MCF 10A (cell line): ENCODE measurements at regions not wholly inside any gene's neighbourhood (a gene's known extent, or its start where the extent isn't known, plus 50 kb on each side); places are given as distances from the start of the nearest gene placed in this dataset.

Experiments
- BruUV-seq: library from RNA; stranded (reverse); fragments of 400-500 nt; replicated peaks from 2 replicates; lab custom pipeline; 2021; lab: Mats Ljungman, UMichigan
- CTCF ChIA-PET: fragments of 300-600 bp; sonication (Branson Sonifier 250); formaldehyde crosslinking; extraction: SDS; loops from one replicate; lab custom pipeline; 2021; ENCODE audit warnings: antibody characterized with exemption, inconsistent platforms; lab: Yijun Ruan, JAX
- POLR2A ChIA-PET: fragments of 300-600, 350-650 bp; sonication (Branson Sonifier 250); formaldehyde crosslinking; extraction: SDS; loops from one replicate; lab custom pipeline; 2020; ENCODE audit warnings: antibody characterized with exemption, inconsistent platforms; lab: Yijun Ruan, JAX
- DNase-seq: peaks from one replicate; pipeline ENCODE4 v3.0.0-alpha.2; 2018; ENCODE audit not compliant: unreplicated experiment
- H3K27ac Mint-ChIP-seq: one replicate; pipeline ENCODE4 v1.8.0; 2022; ENCODE audit warnings: mild to moderate bottlenecking, low read depth, mixed read lengths; ENCODE audit not compliant: unreplicated experiment
- H3K27me3 Mint-ChIP-seq: one replicate; pipeline ENCODE4 v1.8.0; 2022; ENCODE audit warnings: mixed read lengths; ENCODE audit not compliant: insufficient read depth, unreplicated experiment
- H3K36me3 Mint-ChIP-seq: one replicate; pipeline ENCODE4 v1.8.0; 2022; ENCODE audit warnings: mild to moderate bottlenecking, moderate library complexity, mixed read lengths; ENCODE audit not compliant: insufficient read depth, unreplicated experiment
- H3K4me1 Mint-ChIP-seq: one replicate; pipeline ENCODE4 v1.8.0; 2022; ENCODE audit warnings: mixed read lengths; ENCODE audit not compliant: insufficient read depth, unreplicated experiment
- H3K4me3 Mint-ChIP-seq: one replicate; pipeline ENCODE4 v1.8.0; 2022; ENCODE audit warnings: mild to moderate bottlenecking, moderate library complexity, mixed read lengths; ENCODE audit not compliant: unreplicated experiment
- H3K9me3 Mint-ChIP-seq: one replicate; pipeline ENCODE4 v1.8.0; 2022; ENCODE audit warnings: mixed read lengths; ENCODE audit not compliant: unreplicated experiment
- intact Hi-C: fragments of 100-400 bp; cut with micrococcal nuclease; formaldehyde crosslinking; loops from 2 replicates; pipeline ENCODE4 v1.14.1; 2022
- TF ChIP-seq, protein P1 (sequence below): fragments of 200-600 bp; IDR thresholded peaks from one replicate; pipeline ENCODE4 v1.8.0; 2022; ENCODE audit warnings: antibody characterized with exemption, mild to moderate bottlenecking; ENCODE audit not compliant: unreplicated experiment

DNA sequence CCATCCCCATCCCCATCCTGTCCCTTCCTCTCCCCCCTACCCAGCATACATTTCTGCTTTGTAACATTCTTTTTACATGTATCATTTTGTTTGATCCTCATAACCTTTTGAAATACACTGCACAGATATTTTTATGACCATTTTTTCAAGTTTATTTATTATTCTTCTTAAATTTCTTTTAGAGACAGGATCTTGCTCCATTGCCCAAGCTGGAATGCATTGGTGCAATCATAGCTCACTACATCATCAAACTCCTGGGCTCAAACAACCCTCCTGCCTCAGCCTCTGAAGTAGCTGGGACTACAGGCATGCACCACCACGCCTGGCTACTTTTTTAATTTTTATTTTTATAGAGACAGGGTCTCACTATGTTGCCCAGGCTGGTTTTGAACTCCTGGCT is 99.4 kb upstream of the AKIP1 start:
- peak overlapping the region; percentile 80 for H3K4me3 Mint-ChIP-seq
- intact Hi-C loops = loop anchor here (2.0 kb wide), 1 partner anchor 99 kb away; the partner anchor contains the start of gene AKIP1
- H3K9me3 Mint-ChIP-seq = no peaks in the 10 kb centered on the region
- ChIA-PET CTCF (interaction anchor here (0.6 to 2.6 kb wide), 7 partner anchors 23 to 207 kb away, joined by 3 to 11 read pairs (median 4); no protein-coding TSS in a partner anchor), POLR2A (interaction anchor here (0.7 to 5.8 kb wide), 15 partner anchors 10 to 1136 kb away, joined by 3 to 66 read pairs (median 9); partner anchors contain the start of genes AKIP1, RPL27A, TMEM9B and TRIM66)
- H3K36me3 Mint-ChIP-seq = no peaks in the 10 kb centered on the region
- no peak for DNase-seq
- H3K27me3 Mint-ChIP-seq = no peaks in the 10 kb centered on the region
- peaks cover 30% of the 10 kb centered on the region for H3K4me1 Mint-ChIP-seq
- no TSS peak for BruUV-seq
- H3K27ac Mint-ChIP-seq = peak overlapping the region; percentile 83
- TF ChIP-seq, protein P1, sequence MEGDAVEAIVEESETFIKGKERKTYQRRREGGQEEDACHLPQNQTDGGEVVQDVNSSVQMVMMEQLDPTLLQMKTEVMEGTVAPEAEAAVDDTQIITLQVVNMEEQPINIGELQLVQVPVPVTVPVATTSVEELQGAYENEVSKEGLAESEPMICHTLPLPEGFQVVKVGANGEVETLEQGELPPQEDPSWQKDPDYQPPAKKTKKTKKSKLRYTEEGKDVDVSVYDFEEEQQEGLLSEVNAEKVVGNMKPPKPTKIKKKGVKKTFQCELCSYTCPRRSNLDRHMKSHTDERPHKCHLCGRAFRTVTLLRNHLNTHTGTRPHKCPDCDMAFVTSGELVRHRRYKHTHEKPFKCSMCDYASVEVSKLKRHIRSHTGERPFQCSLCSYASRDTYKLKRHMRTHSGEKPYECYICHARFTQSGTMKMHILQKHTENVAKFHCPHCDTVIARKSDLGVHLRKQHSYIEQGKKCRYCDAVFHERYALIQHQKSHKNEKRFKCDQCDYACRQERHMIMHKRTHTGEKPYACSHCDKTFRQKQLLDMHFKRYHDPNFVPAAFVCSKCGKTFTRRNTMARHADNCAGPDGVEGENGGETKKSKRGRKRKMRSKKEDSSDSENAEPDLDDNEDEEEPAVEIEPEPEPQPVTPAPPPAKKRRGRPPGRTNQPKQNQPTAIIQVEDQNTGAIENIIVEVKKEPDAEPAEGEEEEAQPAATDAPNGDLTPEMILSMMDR = no peak

- no peaks in the 10 kb centered on the region for H3K36me3 Mint-ChIP-seq
- no peaks in the 10 kb centered on the region for H3K27me3 Mint-ChIP-seq
- BruUV-seq = no TSS peak
- peak; percentile 60 for DNase-seq
- CTCF ChIA-PET = interaction anchor here (0.6 to 2.0 kb wide), 8 partner anchors 15 to 208 kb away, joined by 3 to 11 read pairs (median 4); no protein-coding TSS in a partner anchor
- intact Hi-C loops = no loop called here
- peaks cover 22% of the 10 kb centered on the region for H3K4me1 Mint-ChIP-seq
- H3K4me3 Mint-ChIP-seq = no peak overlapping the region
- TF ChIP-seq, protein P1 = no peak
- H3K27ac Mint-ChIP-seq = no peak overlapping the region
- POLR2A ChIA-PET = interaction anchor here (0.7 to 5.8 kb wide), 5 partner anchors 57 to 1135 kb away, joined by 4 to 66 read pairs (median 43); partner anchors contain the start of genes RPL27A and TRIM66
- H3K9me3 Mint-ChIP-seq = no peaks in the 10 kb centered on the region
Observed at GRCh38 chr11:8812438-8812837, 98.6 kb upstream of the AKIP1 start.

- TF ChIP-seq, protein P1 = peak; percentile 67
- Mint-ChIP-seq H3K4me1 (peaks cover 10% of the 10 kb centered on the region), H3K9me3 (no peaks in the 10 kb centered on the region), H3K4me3 (no peak overlapping the region), H3K36me3 (no peaks in the 10 kb centered on the region), H3K27ac (no peak overlapping the region), H3K27me3 (no peaks in the 10 kb centered on the region)
- ChIA-PET CTCF (interaction anchor here (0.7 to 2.5 kb wide), 27 partner anchors 10 to 621 kb away, joined by 3 to 11 read pairs (median 4); partner anchors contain the start of genes RPL27A and TRIM66), POLR2A (interaction anchor here (0.7 to 3.0 kb wide), 17 partner anchors 12 to 150 kb away, joined by 3 to 24 read pairs (median 4); partner anchors contain the start of genes AKIP1, RPL27A and TRIM66)
- peak; percentile 91 for DNase-seq
- no TSS peak for BruUV-seq
- intact Hi-C loops = loop anchor here (1.0 kb wide), 3 partner anchors 57 to 146 kb away; no protein-coding TSS in a partner anchor
Observed at GRCh38 chr11:8813658-8814057, 97.3 kb upstream of the AKIP1 start.

DNA sequence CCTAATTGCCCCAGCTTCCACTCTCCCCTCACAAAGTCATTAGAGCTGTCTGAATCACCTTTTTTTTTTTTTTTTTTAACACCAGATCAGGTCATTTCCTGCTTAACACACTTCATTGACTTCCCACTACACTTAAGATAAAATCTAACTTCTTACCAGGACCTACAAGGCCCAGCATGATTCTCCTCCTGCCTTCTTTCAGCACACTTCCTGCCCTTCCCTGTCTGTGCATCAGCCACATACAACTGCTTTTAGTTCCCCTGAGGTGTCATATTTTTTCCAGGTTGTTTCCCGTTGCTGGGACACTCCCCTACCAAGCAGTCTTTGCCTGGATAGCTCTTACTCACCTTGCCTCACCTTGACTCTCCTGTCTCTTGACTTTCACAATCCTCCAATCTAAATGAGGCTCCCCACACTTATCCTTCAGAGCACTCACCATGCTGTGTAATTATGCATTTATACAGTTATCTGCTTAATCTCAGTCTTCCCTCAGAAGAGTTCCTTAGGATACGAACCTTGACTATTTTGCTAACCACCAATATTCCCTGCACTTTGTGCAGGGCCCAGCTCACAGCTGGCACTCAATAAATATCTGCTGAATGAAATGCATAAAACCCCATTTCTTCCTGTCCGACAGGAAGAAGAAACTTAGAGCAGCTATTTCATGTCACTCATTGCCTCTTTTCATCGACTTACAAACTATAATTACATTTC is 96.6 kb upstream of the AKIP1 start:
- no peaks in the 10 kb centered on the region for H3K9me3 Mint-ChIP-seq
- TF ChIP-seq, protein P1 = no peak
- no TSS peak for BruUV-seq
- H3K27ac Mint-ChIP-seq = no peak overlapping the region
- intact Hi-C loops = no loop called here
- ChIA-PET POLR2A (interaction anchor here (0.7 to 3.0 kb wide), 16 partner anchors 9 to 149 kb away, joined by 3 to 24 read pairs (median 4); partner anchors contain the start of genes AKIP1, RPL27A and TRIM66), CTCF (interaction anchor here (0.6 to 2.5 kb wide), 24 partner anchors 9 to 621 kb away, joined by 3 to 11 read pairs (median 3); partner anchors contain the start of genes RPL27A and TRIM66)
- no peaks in the 10 kb centered on the region for H3K36me3 Mint-ChIP-seq
- H3K4me3 Mint-ChIP-seq = no peak overlapping the region
- peak; percentile 81 for DNase-seq
- H3K27me3 Mint-ChIP-seq = no peaks in the 10 kb centered on the region
- peaks cover 3% of the 10 kb centered on the region for H3K4me1 Mint-ChIP-seq
